HG02938 (cell line): ENCODE measurements at regions not wholly inside any gene's neighbourhood (a gene's known extent, or its start where the extent isn't known, plus 50 kb on each side); places are given as distances from the start of the nearest gene placed in this dataset.

Experiments used
- ATAC-seq: cut with Tn5 transposase; IDR thresholded peaks from one replicate; pipeline ENCODE4 v1.9.1; 2021; ENCODE audit warnings: mild to moderate bottlenecking, moderate library complexity; ENCODE audit not compliant: unreplicated experiment

DNA sequence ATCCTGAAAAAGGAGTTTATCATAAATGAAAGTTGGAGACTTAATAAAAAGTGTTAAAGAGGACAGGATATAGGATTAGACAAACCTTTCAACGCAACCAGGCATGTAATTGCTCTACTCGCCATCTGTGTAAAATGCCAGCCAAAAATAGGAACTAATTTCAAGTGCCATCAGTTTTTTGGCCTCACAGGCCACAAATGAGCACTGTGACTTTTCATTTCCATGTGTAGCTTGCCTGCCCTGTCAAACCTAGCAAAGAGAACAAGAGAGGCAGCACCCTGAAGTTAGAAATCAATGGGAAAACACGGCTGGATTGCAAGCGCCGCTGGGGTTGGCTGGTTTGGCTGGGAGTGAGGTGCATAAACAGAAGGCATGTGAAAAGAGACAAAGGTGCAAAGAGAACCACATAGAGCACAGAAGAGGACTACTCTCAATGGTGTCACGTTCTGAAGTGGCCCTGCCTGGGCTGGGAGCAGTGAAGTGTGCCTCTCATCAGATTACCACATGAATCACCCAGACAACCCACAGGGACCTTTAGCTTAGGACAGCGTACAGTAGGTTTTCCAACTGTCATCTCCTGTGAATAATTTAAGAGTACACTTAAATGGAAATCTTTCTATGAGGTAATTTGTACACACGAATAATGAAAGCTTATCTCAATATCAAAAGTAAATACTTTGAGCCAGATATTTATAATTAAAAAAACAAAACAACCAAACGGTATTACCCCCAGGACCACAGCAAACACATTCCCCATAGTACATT lies 78.0 kb upstream of the NHSL1 start:
- ATAC-seq = no peak

DNA sequence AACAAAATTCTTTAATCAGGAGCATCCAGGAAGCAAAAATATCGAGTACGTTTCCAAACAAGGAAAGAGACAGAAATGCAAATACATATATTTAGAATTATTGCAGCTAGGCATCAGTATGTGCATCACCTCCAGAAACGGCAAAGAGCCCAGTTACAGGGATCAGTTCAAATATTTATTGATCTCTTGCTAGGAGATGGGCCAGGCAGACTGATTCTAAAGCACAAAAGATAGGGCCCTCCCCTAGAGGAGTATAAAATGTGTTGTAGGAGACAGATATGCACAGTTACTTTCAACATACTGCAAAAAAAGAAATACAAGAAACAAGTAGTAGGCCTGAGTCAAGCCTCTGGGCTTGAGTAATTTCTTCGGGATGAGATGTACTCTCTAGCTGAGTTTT lies 80.7 kb upstream of the NHSL1 start:
- ATAC-seq = no peak

DNA sequence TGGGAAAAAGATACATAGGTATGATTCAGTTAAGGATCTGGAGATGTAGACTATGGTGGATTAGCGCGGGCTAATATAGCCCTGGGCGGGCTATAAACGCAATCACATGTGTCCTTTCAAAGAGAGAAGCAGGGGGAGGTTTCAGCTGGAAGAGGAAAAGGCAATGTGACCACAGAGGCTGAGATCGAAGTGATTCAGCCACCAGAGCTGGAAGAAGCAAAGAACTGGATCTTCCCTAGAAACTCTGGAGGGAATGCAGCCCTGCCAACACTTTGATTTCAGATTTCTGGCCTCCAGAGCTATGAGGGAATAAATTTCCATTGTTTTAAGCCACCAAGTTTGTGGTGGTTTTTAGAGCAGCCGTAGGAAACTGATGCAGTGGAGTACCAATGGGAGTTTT lies 81.5 kb upstream of the NHSL1 start:
- ATAC-seq = no peak

DNA sequence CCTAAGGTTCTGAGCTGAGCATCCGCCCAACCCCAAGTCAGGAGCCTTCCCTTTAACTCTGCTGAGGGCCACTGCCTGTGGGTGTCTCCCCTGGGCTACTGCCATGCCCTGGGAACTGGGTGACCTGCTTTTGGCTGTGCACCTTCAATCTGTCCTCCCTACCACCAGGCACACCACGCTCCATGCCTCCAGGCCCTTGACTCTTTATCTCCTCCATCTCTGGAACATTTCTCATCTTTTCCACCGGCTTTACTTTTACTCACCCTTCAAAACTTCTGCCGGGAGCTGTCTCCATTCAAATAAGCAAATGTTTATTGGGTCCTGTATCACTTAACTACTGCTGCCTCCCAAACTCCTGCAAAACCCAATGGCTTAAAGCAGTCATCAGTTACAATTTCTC lies 83.3 kb upstream of the NHSL1 start:
- no peak for ATAC-seq

DNA sequence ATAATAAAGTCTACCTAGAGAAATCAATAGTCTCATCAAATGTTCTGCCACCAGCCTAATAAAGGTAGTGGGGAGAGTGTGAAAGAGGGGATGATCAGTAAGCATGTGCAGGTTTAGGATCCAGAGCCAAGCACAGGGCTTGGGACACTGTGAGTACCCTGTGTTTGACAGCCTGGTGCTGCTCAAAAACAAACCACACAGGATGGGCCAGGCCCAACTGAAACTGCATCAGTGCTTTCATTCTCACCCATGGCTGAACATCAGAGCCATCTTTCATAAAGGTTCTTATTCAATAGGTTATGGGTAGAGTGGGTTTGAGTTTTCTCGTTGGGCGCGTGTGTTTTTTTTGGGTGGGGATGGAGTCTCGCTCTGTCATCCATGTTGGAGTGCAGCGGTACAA lies 87.3 kb upstream of the NHSL1 start:
- no peak for ATAC-seq

DNA sequence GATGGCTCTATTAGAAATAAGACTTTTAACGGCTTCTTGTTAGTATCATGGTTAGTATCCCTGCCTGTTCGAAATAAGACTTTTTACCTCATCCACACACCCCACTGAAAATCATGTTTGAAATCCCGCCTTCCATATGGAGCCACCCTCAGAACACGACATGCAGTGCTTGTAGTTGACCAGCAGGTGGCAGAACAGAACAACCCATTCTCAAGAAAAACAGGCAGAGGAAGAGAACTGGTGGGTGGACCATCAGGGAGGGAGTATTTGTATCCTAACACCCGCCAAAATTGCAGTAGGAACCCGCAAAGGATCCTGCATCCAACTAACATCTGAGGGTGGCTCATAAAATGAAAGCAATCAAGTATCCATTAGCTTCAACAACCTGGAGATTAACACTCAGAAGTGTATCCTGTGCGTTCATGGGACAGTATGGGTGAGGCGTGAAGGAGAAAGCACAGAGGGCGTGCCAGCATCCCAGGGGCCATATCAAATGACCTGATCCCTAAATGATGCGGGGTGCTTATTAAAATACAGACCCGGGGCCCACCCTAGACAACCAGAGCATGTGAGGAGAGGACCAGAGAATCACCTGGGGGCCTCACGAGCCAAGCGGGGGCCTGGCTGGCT lies 89.6 kb upstream of the NHSL1 start:
- no peak for ATAC-seq

DNA sequence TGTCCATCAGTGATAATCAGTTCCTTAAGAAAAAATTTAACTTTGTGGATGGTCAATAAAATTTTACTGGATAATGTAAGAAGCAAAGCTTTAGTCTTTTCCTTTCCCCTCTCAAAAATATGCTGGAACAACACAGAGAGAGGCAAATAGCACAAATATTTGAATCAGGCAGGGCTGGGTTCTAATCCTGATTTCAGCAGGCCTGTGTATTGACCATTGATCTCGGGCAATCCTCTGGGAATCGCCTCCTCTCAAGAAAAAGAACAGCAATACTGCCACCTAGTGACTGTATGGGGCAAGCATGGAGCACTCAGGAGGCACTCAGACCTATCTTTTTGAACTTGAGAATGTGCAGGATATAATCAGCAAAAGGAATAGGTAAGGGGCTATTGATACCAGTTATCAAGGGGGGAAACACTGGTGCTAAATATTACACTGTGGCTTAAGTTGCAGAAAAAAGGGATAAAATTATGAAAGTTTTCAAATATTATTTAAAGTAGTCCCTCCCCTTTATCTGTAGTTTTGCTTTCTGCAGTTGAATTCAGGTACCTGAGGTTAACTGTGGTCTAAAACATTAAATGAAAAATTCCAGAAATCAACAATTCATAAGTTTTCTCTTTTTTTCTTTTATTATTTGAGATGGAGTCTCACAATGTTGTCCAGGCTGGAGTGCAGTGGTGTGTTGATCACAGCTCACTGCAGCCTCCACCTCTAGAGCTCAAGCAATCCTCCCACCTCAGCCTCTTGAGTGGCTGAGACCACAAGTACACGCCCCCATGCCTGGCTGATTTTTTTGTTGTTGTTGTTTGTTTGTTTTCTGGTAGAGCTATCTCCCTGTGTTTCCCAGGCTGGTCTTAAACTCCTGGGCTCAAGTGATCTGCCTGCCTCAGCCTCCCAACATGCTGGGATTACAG lies 91.8 kb upstream of the NHSL1 start:
- no peak for ATAC-seq

DNA sequence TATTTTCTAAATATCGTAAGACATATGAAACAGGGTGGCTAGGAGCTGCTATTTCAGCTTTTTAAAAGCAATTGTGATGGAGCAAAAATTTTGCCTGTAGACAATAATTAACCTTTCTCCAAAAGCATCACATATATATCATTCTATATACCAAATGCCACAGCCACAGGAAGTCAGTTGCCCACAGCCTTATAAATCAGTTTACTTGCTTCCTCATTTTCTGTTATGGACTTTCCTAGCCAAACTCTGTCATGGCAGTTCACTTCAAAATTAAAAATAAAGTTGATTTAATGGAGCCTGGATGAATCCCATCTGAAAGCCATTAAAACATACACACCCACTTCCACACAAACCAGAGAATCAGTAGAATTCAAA lies 93.4 kb upstream of the NHSL1 start:
- peak; percentile 59 for ATAC-seq

DNA sequence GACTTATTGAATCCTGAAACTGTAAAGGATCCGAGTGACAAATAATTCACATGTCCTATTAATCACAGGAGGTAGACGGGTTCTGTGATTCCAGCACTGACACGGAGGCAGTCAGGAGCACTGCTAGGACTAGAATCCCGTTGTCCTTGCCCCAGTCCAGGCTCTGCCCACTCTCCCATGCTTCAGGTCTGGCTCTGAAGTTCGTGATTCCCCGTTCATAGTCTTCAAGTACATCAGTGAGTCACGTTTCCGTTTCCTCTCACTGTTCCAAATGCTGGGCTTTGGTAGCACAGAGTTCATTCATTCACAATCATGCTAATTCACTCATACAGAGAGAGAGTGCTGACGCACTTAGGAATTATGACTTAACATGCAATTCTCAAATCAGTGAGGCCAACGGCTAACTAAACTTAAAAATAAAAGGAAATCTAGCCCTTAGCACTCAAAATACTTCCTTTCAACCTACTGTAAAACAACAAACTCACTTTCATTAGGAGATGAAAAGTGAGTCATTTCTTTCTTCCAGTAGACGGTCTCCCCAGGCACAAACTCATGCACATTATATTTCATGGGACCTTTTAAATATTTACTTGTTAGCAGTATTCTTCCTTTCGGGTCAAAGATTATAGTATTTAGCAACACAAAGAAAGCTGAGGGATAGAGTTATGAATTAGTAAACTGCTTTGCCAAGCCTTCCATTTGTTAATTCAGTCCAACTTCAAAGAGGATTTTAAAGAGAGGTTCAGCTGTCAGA lies 94.0 kb upstream of the NHSL1 start:
- ATAC-seq = peak; percentile 82

DNA sequence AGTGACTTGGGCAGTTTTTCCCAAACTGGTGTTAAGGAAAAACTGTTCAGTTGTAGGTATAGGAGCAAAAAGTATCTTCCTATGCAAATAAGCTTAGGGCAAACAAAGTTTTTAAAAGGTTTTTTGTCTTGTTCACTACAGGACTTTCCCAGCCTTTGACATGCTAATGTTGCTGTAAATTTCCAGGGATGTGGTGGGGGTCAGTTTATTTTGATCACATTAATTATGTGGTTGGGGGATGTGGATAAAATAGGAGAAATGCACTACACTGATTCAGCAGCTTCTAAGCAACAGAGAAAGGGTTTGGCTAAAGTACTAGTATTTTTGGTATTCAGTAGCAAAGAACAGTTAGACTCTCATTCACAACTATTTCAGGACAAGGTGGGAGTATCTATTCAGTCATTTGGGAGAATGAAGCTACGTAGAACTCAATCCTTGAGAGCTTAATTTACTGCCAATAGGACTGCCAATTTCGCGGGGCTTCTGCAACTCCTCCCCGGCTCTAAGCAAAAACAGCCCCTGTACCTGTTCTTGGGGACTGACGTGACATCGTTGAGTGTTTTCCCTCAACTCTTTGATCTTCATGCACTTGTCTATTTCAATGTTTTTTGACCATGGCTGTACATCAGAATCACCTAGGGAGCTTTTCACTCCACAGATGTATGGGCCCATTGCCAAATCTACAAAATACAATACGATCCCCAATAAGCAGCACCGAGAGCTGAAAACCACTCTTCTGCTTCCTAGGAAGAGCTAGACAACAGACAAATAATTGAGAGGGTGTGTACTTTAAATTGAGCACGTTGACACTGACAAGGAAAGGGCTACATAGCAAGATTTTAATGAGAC lies 94.8 kb upstream of the NHSL1 start:
- no peak for ATAC-seq

DNA sequence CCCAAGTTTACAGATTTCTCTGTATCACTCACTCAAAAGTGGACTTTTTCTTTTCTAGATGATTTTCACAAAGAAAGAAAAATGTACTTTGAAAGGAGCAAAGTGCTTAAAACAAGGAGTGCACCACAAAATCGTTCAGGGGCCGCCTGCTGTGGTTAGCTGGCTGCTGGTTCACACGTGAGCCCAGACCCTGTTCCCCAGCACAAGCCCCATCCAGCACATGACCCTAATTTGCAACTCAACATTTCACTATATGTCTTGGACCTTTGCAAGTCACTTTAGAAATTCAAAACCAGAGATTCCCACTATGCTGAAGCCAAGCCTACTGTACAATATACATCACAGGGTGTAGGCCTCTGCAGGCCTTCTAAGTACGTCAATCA lies 95.5 kb upstream of the NHSL1 start:
- no peak for ATAC-seq

DNA sequence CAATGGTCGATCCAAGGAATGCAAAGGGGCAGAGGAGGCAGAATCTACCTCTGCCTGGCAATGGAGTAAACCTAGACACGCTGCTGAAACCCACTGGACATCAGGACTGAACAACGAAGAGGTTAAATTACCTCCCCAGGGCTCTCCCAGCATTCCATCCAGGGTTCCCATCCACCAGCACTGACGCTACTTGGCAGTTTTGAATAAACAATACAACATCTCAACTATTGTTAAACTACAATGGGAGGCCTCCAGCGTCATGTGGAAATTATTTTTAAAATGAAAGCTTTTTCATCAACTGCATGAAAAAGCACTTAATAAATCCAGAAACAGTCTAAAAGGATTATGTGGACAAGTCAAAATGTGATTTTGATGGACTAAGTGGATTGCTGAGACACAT lies 96.8 kb upstream of the NHSL1 start:
- ATAC-seq = no peak

DNA sequence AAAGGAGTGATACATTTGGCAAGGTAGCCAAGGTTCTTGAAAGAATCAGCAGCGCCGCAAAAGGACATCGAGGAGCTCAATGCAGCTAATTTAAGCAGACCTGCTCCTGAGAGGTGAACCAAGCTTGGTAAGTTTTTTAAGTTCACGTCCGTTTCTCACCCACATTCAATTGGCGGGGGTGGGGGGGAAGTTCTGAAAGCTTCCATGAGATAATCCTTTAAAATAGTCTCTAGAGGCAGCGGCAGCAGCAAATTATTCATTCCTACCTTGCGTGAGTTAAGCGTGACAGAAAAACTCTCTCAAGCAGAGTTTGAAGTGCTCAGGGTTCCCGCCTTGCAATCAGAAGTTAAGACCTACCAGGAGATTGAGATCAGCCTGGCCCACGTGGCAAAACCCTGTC lies 97.3 kb upstream of the NHSL1 start:
- ATAC-seq = no peak

DNA sequence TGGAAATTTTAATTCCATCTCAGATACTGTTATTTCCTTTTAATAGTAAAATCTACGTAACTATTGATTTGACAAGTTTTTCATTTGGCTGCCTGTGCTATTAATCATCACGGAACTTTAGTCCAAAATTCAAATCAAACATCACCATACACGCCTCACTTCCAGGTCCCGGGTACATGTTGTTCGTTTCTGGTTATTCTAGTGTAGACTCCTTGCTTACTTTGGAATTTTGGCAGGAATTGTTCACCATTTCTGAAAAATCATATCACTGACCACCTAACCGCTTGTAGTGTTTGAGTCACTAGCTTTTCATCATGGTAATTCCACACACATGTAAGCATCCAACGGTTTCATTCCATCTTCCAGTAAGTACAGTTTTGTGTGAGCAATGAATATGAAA lies 98.0 kb upstream of the NHSL1 start:
- no peak for ATAC-seq

DNA sequence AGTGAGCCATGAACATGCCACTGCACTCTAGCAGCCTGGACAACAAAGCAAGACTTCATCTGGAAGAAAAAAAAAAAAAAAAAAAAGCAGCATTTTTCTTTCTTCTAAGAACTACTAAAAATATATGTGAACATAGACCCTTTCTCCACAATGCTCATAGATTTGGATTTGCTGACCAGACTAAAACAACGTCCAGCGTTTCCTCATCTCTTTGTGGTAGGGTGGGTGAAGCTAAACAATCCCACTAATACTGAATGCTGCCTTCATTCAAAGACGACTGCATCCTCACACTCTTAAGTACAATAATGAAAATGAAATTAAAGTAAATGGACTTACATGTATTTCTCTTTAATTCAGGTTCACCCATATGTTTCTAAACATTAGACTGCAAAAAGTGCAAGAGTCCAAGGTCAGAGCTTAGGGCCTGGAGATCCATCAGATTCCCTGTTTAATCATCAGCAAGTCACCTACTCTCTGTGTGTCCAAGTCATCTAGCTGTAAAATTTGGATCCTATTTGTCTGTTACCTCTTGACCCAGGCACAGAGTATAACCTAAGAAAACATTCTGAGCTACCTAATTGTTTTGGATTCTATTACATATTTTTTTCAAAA lies 99.4 kb upstream of the NHSL1 start:
- no peak for ATAC-seq

DNA sequence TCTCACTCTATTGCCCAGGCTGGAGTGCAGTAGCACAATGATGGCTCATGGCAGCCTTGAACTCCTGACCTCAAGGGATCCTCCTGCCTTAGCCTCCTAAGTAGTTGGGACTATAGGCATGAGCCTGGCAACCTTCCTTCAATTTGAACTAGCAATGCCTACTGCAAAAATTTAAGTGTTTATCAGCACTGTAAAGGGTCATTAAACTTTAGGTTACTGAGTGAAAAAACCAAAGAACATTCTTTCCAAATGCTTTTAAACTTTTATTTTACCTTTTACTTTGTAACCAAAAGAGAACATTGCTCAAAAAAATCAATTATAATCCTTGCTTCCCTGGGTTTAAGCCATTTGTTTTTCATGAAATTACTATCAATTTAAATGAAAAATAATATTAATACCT lies 101.0 kb upstream of the NHSL1 start:
- ATAC-seq = no peak

DNA sequence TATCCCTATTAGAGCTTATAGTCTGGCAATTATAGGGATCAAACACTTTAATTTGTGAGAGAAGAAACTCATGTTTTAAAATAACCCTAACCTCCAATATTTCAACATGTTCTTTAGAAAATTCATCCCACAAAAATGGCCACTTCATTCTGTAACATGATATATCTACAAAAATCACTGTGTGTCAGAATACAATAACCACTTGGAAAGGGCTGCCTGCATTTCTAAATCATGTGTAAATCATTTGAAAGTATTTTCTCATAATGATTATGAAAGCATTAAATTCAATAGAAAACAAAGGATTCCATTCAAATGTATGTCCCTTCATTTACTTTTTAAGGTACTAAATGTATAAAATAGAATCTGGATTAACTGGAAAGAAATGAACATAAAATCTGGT lies 101.4 kb upstream of the NHSL1 start:
- ATAC-seq = no peak

DNA sequence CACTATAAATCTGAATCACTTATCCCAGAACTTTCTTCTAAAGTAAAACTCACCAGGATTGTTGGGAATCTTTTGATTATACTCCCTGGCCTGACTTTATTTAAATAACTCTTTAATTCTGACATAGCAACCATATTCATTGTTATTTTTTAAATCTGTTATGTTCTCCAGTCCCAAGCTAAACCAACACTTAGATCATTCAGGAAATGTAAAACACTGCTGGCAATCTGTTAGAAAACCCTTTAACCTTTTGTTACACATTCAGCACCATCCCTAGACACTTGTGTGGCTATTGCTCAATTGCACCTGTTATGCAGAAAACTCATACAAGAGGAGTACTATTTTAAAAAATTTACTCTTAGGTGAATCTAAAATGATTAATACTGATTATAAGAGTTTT lies 101.8 kb upstream of the NHSL1 start:
- ATAC-seq = no peak

DNA sequence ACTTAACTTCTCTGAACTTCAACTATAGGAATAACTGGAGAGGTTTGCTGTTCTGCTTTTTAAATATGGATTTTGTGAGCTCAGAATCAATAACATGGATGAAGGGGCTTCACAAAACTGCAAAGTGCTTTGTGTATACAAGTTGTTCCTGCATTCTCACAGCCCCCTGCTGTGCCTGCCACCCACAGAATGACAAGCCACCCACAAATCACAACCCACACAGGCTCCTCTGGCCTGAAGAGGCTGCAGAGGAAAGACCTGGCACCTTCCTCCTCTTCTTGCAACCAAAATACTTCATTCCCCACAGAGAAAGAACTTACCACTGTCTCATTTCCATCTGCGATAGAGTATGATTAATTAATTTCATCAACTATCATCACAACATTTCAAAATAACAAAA lies 106.7 kb upstream of the NHSL1 start:
- no peak for ATAC-seq
